Vagina (tissue), 2 donors: ENCODE measurements at regions not wholly inside any gene's neighbourhood (a gene's known extent, or its start where the extent isn't known, plus 50 kb on each side); places are given as distances from the start of the nearest gene placed in this dataset.

Experiments
- DNase-seq, 2 donors: peaks; one replicate each; pipeline ENCODE4 v3.0.0-alpha.2; 2017; ENCODE audit errors: extremely low spot score in 2 of 2
- H3K27ac ChIP-seq: fragments of 200-600 bp; sonication (generic); one replicate; pipeline ENCODE4 v1.5.1; 2019
- H3K27me3 ChIP-seq: fragments of 200-600 bp; sonication (generic); one replicate; pipeline ENCODE4 v1.5.1; 2019
- H3K36me3 ChIP-seq, 2 donors: fragments of 200-600 bp; sonication (generic); one replicate each; pipeline ENCODE4 v1.5.1; 2017 to 2019
- H3K4me1 ChIP-seq: fragments of 200-600 bp; sonication (generic); one replicate; pipeline ENCODE4 v1.5.1; 2019
- H3K4me3 ChIP-seq, 2 donors: fragments of 200-600 bp; sonication (generic); 1 replicate in 1 of 2; 2 replicates in 1 of 2; pipeline ENCODE4 v1.5.1; 2016 to 2019
- H3K9me3 ChIP-seq: fragments of 200-600 bp; sonication (generic); one replicate; pipeline ENCODE4 v1.5.1; 2019
- CTCF ChIP-seq, 3 experiments: fragments of 450-650 bp in 2 of 3; fragments of 200-600 bp in 1 of 3; sonication (generic) in 1 of 3; IDR thresholded peaks; one replicate each; pipeline ENCODE4 v1.5.1; 2017 to 2019; ENCODE audit warnings: antibody characterized with exemption in 3 of 3, mild to moderate bottlenecking in 2 of 3, moderate library complexity in 2 of 3
- POLR2A ChIP-seq, 2 donors: fragments of 450-650 bp; IDR thresholded peaks; one replicate each; pipeline ENCODE4 v1.6.1; 2017; ENCODE audit warnings: antibody characterized with exemption in 2 of 2, mild to moderate bottlenecking in 2 of 2, moderate library complexity in 2 of 2
- POLR2AphosphoS5 ChIP-seq, 2 donors: sonication (generic); formaldehyde crosslinking; IDR thresholded peaks; one replicate each; pipeline ENCODE4 v1.9.0; 2017; ENCODE audit warnings: antibody characterized with exemption in 2 of 2, mild to moderate bottlenecking in 2 of 2, low read depth in 1 of 2; ENCODE audit not compliant: insufficient read depth in 1 of 2
- intact Hi-C: fragments of 100-400 bp; cut with DNase I; formaldehyde crosslinking; loops from one replicate; pipeline ENCODE4 v1.15.1; 2023

- Histone ChIP-seq H3K27me3 (no peaks in the 10 kb centered on the region), H3K36me3 (no peaks in the 10 kb centered on the region), H3K9me3 (no peaks in the 10 kb centered on the region), H3K27ac (peak overlapping the region; percentile 76), H3K4me1 (peaks cover 18% of the 10 kb centered on the region), H3K4me3 (peak overlapping the region; percentile 48 to 59)
- DNase-seq = peak in 1 of 2 donors; percentile 84
- TF ChIP-seq POLR2A (IDR thresholded peaks at IDR 0.05) (no peak), CTCF (IDR thresholded peaks at IDR 0.05) (no peak), POLR2AphosphoS5 (IDR thresholded peaks at IDR 0.05; ENCODE audit: insufficient read depth in 1 of 2, low read depth in 1 of 2) (peak in 1 of 2 donors; percentile 37)
- intact Hi-C loops = loop anchor here (2.0 kb wide), 1 partner anchor 178 kb away; no protein-coding TSS in a partner anchor
These were observed 69.0 kb downstream of the CTAGE1 start for GRCh38 chr18:22348521-22349316.

GRCh38 chr18:22347606-22348511 is 69.9 kb downstream of the CTAGE1 start:
- H3K9me3 ChIP-seq = no peaks in the 10 kb centered on the region
- TF ChIP-seq CTCF (IDR thresholded peaks at IDR 0.05) (no peak), POLR2AphosphoS5 (IDR thresholded peaks at IDR 0.05; ENCODE audit: insufficient read depth in 1 of 2, low read depth in 1 of 2) (no peak), POLR2A (IDR thresholded peaks at IDR 0.05) (no peak)
- peak in 1 of 2 donors; percentile 82 for DNase-seq
- peaks cover 18% of the 10 kb centered on the region for H3K4me1 ChIP-seq
- no peaks in the 10 kb centered on the region for H3K27me3 ChIP-seq
- H3K36me3 ChIP-seq = no peaks in the 10 kb centered on the region
- H3K27ac ChIP-seq = peak overlapping the region; percentile 49
- intact Hi-C loops = loop anchor here (2.0 kb wide), 2 partner anchors 177 to 213 kb away; no protein-coding TSS in a partner anchor
- peak overlapping the region; percentile 48 to 59 for H3K4me3 ChIP-seq

- H3K9me3 ChIP-seq = no peaks in the 10 kb centered on the region
- no peak overlapping the region for H3K4me3 ChIP-seq
- no peak for TF ChIP-seq POLR2AphosphoS5 (IDR thresholded peaks at IDR 0.05; ENCODE audit: insufficient read depth in 1 of 2, low read depth in 1 of 2)
- TF ChIP-seq POLR2A (IDR thresholded peaks at IDR 0.05) = no peak
- TF ChIP-seq CTCF (IDR thresholded peaks at IDR 0.05) = no peak
- peaks cover 18% of the 10 kb centered on the region for H3K4me1 ChIP-seq
- no peaks in the 10 kb centered on the region for H3K27me3 ChIP-seq
- DNase-seq = peak in 1 of 2 donors; percentile 87
- H3K27ac ChIP-seq = peak overlapping the region; percentile 35
- no peaks in the 10 kb centered on the region for H3K36me3 ChIP-seq
- intact Hi-C loops = loop anchor here (2.0 kb wide), 1 partner anchor 214 kb away; no protein-coding TSS in a partner anchor
These were observed 70.6 kb downstream of the CTAGE1 start for GRCh38 chr18:22346953-22347605.

- Histone ChIP-seq H3K4me1 (peaks cover 18% of the 10 kb centered on the region), H3K4me3 (no peak overlapping the region), H3K27me3 (no peaks in the 10 kb centered on the region), H3K27ac (peak overlapping the region; percentile 35), H3K9me3 (no peaks in the 10 kb centered on the region), H3K36me3 (no peaks in the 10 kb centered on the region)
- intact Hi-C loops = loop anchor here (2.0 kb wide), 1 partner anchor 214 kb away; no protein-coding TSS in a partner anchor
- no peak for TF ChIP-seq CTCF (IDR thresholded peaks at IDR 0.05)
- no peak for TF ChIP-seq POLR2A (IDR thresholded peaks at IDR 0.05)
- TF ChIP-seq POLR2AphosphoS5 (IDR thresholded peaks at IDR 0.05; ENCODE audit: insufficient read depth in 1 of 2, low read depth in 1 of 2) = no peak
- DNase-seq = no peak
These were observed 71.2 kb downstream of the CTAGE1 start for GRCh38 chr18:22346401-22346952.
